SH-SY5Y (cell line): ENCODE measurements at regions not wholly inside any gene's neighbourhood (a gene's known extent, or its start where the extent isn't known, plus 50 kb on each side); places are given as distances from the start of the nearest gene placed in this dataset.

ENCODE experiments used
- GATA2 ChIP-seq: IDR thresholded peaks from 2 replicates; pipeline ENCODE4 v1.6.1; 2011; ENCODE audit warnings: mild to moderate bottlenecking, low read depth, low read length
- GATA3 ChIP-seq: IDR thresholded peaks from 2 replicates; pipeline ENCODE4 v1.6.1; 2011; ENCODE audit warnings: low read depth, mild to moderate bottlenecking, low read length, moderate library complexity

DNA sequence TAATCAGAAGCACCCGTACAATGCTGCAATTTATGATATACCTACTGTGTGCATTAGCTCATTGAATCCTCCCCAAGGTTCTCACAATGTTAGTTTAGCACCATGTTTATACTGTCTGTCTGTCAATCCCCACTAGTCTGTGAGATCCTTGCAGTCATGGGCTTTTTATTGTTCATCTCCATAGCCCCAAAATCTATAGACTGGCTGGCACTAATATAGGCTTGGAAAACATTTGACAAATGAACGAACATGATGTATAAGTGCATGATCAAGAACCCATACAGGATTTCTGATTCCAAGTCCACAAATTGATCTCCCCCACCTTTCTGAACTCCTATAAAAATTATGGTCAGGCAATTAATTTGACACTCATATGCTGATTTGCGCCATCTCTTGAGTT, 290.0 kb downstream of the OMA1 start:
- no peak for TF ChIP-seq GATA2
- TF ChIP-seq GATA3, result no peak
